Calu3 (cell line): ENCODE measurements at regions not wholly inside any gene's neighbourhood (a gene's known extent, or its start where the extent isn't known, plus 50 kb on each side); places are given as distances from the start of the nearest gene placed in this dataset.

ENCODE experiments used
- BruUV-seq: library from RNA; stranded (reverse); fragments of 400-500 nt; replicated peaks from 2 replicates; lab custom pipeline; 2021; lab: Mats Ljungman, UMichigan
- CTCF ChIA-PET: fragments of 300-600 bp; sonication (Branson Sonifier 250); formaldehyde crosslinking; loops from one replicate; lab custom pipeline; 2022; ENCODE audit warnings: antibody characterized with exemption; lab: Charles Lee
- DNase-seq: peaks from one replicate; pipeline ENCODE4 v3.0.0; 2022
- H3K27ac Mint-ChIP-seq: one replicate; pipeline ENCODE4 v1.8.0; 2022; ENCODE audit warnings: mixed read lengths; ENCODE audit not compliant: unreplicated experiment
- H3K27me3 Mint-ChIP-seq: one replicate; pipeline ENCODE4 v1.8.0; 2022; ENCODE audit warnings: mixed read lengths; ENCODE audit not compliant: unreplicated experiment
- H3K36me3 Mint-ChIP-seq: one replicate; pipeline ENCODE4 v1.8.0; 2022; ENCODE audit warnings: mild to moderate bottlenecking, moderate library complexity, mixed read lengths; ENCODE audit not compliant: insufficient read depth, unreplicated experiment
- H3K4me1 Mint-ChIP-seq: one replicate; pipeline ENCODE4 v1.8.0; 2022; ENCODE audit warnings: mild to moderate bottlenecking, low read depth, mixed read lengths; ENCODE audit not compliant: unreplicated experiment
- H3K4me3 Mint-ChIP-seq: one replicate; pipeline ENCODE4 v1.8.0; 2022; ENCODE audit warnings: mild to moderate bottlenecking, low read depth, moderate library complexity, mixed read lengths; ENCODE audit not compliant: unreplicated experiment
- H3K9me3 Mint-ChIP-seq: one replicate; pipeline ENCODE4 v1.8.0; 2022; ENCODE audit warnings: low read depth, mixed read lengths; ENCODE audit not compliant: unreplicated experiment
- intact Hi-C: fragments of 100-400 bp; cut with micrococcal nuclease; formaldehyde crosslinking; loops from one replicate; pipeline ENCODE4 v1.10.0; 2022; ENCODE audit not compliant: unreplicated experiment
- TF ChIP-seq, protein P1 (sequence below): fragments of 200-600 bp; IDR thresholded peaks from one replicate; pipeline ENCODE4 v1.8.0; 2022; ENCODE audit warnings: antibody characterized with exemption; ENCODE audit not compliant: unreplicated experiment

- Mint-ChIP-seq H3K4me1 (no peaks in the 10 kb centered on the region), H3K4me3 (no peak overlapping the region)
- CTCF ChIA-PET, result no interaction called here
These were observed 95.9 kb upstream of the COL5A1 start for GRCh38 chr9:134545543-134546245.

GRCh38 chr9:134546246-134546731 is 95.3 kb upstream of the COL5A1 start:
- H3K36me3 Mint-ChIP-seq, result no peaks in the 10 kb centered on the region
- H3K27ac Mint-ChIP-seq, result no peak overlapping the region
- TF ChIP-seq, protein P1, sequence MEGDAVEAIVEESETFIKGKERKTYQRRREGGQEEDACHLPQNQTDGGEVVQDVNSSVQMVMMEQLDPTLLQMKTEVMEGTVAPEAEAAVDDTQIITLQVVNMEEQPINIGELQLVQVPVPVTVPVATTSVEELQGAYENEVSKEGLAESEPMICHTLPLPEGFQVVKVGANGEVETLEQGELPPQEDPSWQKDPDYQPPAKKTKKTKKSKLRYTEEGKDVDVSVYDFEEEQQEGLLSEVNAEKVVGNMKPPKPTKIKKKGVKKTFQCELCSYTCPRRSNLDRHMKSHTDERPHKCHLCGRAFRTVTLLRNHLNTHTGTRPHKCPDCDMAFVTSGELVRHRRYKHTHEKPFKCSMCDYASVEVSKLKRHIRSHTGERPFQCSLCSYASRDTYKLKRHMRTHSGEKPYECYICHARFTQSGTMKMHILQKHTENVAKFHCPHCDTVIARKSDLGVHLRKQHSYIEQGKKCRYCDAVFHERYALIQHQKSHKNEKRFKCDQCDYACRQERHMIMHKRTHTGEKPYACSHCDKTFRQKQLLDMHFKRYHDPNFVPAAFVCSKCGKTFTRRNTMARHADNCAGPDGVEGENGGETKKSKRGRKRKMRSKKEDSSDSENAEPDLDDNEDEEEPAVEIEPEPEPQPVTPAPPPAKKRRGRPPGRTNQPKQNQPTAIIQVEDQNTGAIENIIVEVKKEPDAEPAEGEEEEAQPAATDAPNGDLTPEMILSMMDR, result no peak
- no peaks in the 10 kb centered on the region for H3K4me1 Mint-ChIP-seq
- H3K4me3 Mint-ChIP-seq, result no peak overlapping the region
- intact Hi-C loops, result no loop called here
- CTCF ChIA-PET, result no interaction called here
- H3K9me3 Mint-ChIP-seq, result peaks cover 3% of the 10 kb centered on the region
- BruUV-seq, result no TSS peak
- DNase-seq, result no peak
- H3K27me3 Mint-ChIP-seq, result no peaks in the 10 kb centered on the region

More at GRCh38 chr9:134545543-134546245, 95.9 kb upstream of the COL5A1 start:
- intact Hi-C loops, result no loop called here
- no peak for DNase-seq
- Mint-ChIP-seq H3K36me3 (no peaks in the 10 kb centered on the region), H3K27ac (no peak overlapping the region), H3K27me3 (no peaks in the 10 kb centered on the region), H3K9me3 (peaks cover 3% of the 10 kb centered on the region)
- TF ChIP-seq, protein P1, result no peak
- no TSS peak for BruUV-seq

DNA sequence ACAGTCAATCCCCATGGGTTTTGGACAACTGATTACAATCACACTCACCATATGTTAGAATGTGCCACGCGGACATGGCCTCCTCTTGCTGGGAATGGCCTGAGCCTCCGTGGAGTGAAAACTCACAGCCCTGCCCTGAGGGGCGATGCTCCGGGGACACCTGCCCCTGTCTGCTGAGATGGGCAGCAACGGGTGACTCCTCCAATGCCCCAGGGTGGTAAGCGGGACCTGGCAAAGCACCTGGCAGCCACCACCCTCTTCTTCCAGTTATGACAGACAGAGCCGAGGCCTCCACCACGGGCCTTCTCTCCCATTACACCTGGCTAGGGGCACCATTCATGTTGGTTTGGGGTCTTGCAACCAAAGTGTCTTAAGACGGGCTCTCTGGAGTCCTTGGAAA is 94.9 kb upstream of the COL5A1 start:
- BruUV-seq, result no TSS peak

DNA sequence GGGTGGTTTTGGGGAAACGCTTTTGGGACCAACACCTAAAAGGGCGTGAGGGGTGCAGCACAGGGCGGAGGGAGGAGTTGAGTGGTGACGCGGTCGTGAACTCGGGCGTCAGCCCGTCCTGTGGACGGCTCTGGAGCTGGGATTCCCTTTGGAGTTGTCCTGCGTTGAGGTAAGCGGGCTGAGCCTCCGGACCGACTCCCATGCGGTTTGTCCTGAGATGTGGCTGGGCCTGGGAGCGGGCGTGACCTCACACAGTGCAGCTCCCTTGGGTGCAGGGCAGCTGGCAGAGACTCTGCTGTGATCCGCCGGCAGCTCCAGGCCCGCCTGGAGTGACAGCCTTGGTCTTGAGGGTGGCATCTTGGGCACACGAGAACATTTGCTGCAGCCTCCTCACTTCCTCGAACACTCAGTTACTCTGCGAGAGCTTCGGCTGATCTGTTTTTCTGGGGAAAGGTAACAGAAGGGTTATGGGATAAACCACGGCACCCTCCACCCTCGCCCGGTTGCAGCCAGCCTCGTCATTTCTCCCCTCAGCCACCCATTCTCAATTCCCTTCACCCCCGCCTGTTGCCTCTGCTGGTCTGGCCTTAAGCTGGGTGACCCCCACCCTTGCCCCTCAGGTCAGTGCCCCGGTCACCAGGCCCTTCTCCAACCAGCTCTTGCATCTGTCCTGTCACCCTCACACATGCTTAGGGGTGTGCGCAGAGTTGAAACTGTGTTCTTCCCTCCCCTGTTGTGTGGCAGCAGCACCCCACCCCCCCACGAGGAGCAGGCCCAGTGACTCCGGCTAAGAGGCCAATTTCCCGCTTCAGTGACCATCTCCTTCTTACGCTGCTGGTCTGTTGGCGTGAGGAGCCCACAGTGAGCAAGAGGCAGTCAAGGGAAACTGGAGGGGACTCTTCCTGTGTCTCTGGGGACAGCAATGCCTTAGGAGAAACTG is 94.2 kb upstream of the COL5A1 start:
- no TSS peak for BruUV-seq
- DNase-seq, result no peak
- intact Hi-C loops, result no loop called here
- no peak overlapping the region for H3K4me3 Mint-ChIP-seq
- H3K27me3 Mint-ChIP-seq, result no peaks in the 10 kb centered on the region
- CTCF ChIA-PET, result no interaction called here
- no peaks in the 10 kb centered on the region for H3K36me3 Mint-ChIP-seq
- no peak overlapping the region for H3K27ac Mint-ChIP-seq
- TF ChIP-seq, protein P1, result no peak
- H3K4me1 Mint-ChIP-seq, result no peaks in the 10 kb centered on the region
- peaks cover 3% of the 10 kb centered on the region for H3K9me3 Mint-ChIP-seq

More for the DNA sequence above, 94.9 kb upstream of the COL5A1 start:
- Mint-ChIP-seq H3K27me3 (no peaks in the 10 kb centered on the region), H3K4me3 (no peak overlapping the region), H3K4me1 (no peaks in the 10 kb centered on the region), H3K9me3 (peaks cover 3% of the 10 kb centered on the region), H3K27ac (no peak overlapping the region), H3K36me3 (no peaks in the 10 kb centered on the region)
- TF ChIP-seq, protein P1, result no peak
- CTCF ChIA-PET, result no interaction called here
- intact Hi-C loops, result no loop called here
- DNase-seq, result no peak
